KMS-11 (cell line): ENCODE measurements at regions not wholly inside any gene's neighbourhood (a gene's known extent, or its start where the extent isn't known, plus 50 kb on each side); places are given as distances from the start of the nearest gene placed in this dataset.

Experiments
- H2AFZ ChIP-seq: fragments of 200-600 bp; sonication (generic); 2 replicates; pipeline ENCODE4 v1.6.1; 2016; ENCODE audit warnings: antibody characterized with exemption, mixed run types, low read depth
- H3K27ac ChIP-seq: fragments of 200-600 bp; sonication (generic); 2 replicates; pipeline ENCODE4 v1.6.1; 2016; ENCODE audit warnings: mild to moderate bottlenecking, mixed run types
- H3K27me3 ChIP-seq: fragments of 200-600 bp; sonication (generic); 2 replicates; pipeline ENCODE4 v1.6.1; 2017; ENCODE audit warnings: mild to moderate bottlenecking, low read depth, mixed run types, moderate library complexity; ENCODE audit not compliant: insufficient read depth
- H3K36me3 ChIP-seq: fragments of 200-600 bp; sonication (generic); 2 replicates; pipeline ENCODE4 v1.6.1; 2017; ENCODE audit warnings: mild to moderate bottlenecking, mixed run types; ENCODE audit not compliant: insufficient read depth
- H3K4me1 ChIP-seq: fragments of 200-600 bp; sonication (generic); 2 replicates; pipeline ENCODE4 v1.6.1; 2016; ENCODE audit warnings: mild to moderate bottlenecking, low read depth, mixed run types; ENCODE audit not compliant: poor library complexity, severe bottlenecking
- H3K4me2 ChIP-seq: fragments of 200-600 bp; sonication (generic); 2 replicates; pipeline ENCODE4 v1.7.0; 2016; ENCODE audit warnings: mild to moderate bottlenecking, mixed run types
- H3K4me3 ChIP-seq: fragments of 200-600 bp; sonication (generic); IDR thresholded peaks from 2 replicates; pipeline ENCODE4 v1.6.1; 2017; ENCODE audit warnings: low read depth, low read length, mixed read lengths; ENCODE audit not compliant: insufficient read depth
- H3K79me2 ChIP-seq: fragments of 200-600 bp; sonication (generic); 2 replicates; pipeline ENCODE4 v1.6.1; 2016; ENCODE audit warnings: low read depth, mixed run types; ENCODE audit not compliant: insufficient read depth
- H3K9ac ChIP-seq: fragments of 200-600 bp; sonication (generic); 2 replicates; pipeline ENCODE4 v1.6.1; 2016; ENCODE audit warnings: mild to moderate bottlenecking, mixed run types
- H4K20me1 ChIP-seq: fragments of 200-600 bp; sonication (generic); 2 replicates; pipeline ENCODE4 v1.6.1; 2016; ENCODE audit warnings: mild to moderate bottlenecking, mixed run types; ENCODE audit not compliant: insufficient read depth
- TF ChIP-seq, protein P1 (sequence below): fragments of 200-600 bp; sonication (generic); conservative IDR thresholded peaks from 2 replicates; pipeline ENCODE4 v1.6.1; 2017; ENCODE audit warnings: low read depth, mild to moderate bottlenecking, antibody characterized with exemption, low read length, moderate library complexity, mixed read lengths

DNA sequence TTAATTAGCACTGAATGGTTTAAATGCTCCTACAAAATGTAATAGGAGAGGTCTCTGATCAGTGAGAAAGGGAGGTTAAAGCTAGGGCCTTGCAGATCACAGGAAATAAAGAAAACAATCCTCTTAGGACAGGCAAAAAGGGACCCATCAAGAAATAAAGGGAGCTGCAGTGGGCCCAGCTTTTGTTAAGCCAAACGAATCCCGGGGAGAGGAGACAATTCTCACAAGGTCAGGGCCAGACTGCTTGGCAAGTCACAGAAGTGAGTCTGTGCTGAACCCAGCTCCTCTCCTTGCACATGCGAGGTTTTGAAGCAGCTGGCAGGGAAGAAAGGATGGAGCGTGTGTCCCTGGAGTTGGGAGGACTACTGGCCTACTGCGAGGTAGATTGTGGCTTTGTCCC lies 285.8 kb downstream of the COG6 start:
- Histone ChIP-seq H3K36me3 (no peaks in the 10 kb centered on the region), H3K9ac (no peak overlapping the region), H4K20me1 (no peaks in the 10 kb centered on the region), H3K4me2 (no peak overlapping the region), H3K4me3 (no peak overlapping the region), H3K27me3 (no peaks in the 10 kb centered on the region), H3K27ac (no peak overlapping the region), H2AFZ (no peak overlapping the region), H3K79me2 (no peaks in the 10 kb centered on the region), H3K4me1 (no peaks in the 10 kb centered on the region)
- TF ChIP-seq, protein P1, sequence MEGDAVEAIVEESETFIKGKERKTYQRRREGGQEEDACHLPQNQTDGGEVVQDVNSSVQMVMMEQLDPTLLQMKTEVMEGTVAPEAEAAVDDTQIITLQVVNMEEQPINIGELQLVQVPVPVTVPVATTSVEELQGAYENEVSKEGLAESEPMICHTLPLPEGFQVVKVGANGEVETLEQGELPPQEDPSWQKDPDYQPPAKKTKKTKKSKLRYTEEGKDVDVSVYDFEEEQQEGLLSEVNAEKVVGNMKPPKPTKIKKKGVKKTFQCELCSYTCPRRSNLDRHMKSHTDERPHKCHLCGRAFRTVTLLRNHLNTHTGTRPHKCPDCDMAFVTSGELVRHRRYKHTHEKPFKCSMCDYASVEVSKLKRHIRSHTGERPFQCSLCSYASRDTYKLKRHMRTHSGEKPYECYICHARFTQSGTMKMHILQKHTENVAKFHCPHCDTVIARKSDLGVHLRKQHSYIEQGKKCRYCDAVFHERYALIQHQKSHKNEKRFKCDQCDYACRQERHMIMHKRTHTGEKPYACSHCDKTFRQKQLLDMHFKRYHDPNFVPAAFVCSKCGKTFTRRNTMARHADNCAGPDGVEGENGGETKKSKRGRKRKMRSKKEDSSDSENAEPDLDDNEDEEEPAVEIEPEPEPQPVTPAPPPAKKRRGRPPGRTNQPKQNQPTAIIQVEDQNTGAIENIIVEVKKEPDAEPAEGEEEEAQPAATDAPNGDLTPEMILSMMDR: no peak

DNA sequence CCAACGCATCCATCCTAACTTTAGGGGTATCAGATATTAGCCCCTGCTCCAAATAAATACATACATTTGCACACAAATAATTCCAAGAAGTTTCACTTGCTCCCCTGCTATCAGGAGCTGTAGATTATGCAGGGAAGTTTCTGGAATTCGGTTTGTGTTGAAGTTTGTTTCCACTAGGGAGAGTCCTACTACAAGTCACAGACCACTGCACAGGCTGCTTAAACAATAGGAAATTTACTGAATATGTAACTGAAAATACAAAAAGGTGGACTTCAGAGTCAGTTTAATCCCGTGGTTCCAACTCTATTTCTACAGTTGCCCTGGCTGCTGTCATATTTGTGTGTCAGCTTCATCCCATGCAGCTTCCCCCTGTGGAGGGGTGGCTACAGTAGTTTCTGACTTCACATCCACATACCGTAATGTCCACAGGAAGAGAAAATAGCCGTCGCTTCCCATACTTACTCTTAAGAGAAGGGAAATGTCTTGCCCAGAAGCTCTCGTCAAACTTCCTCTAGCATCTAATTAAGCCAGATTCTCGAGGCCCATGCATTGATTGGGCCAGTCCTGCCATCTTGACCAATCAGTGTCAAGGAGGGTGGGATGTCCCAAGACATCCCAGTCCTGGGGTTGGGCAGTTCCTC lies 286.6 kb downstream of the COG6 start:
- Histone ChIP-seq H3K4me3 (no peak overlapping the region), H3K27ac (no peak overlapping the region), H3K27me3 (no peaks in the 10 kb centered on the region), H3K4me2 (no peak overlapping the region), H4K20me1 (no peaks in the 10 kb centered on the region), H3K4me1 (no peaks in the 10 kb centered on the region), H3K79me2 (no peaks in the 10 kb centered on the region), H2AFZ (no peak overlapping the region), H3K36me3 (no peaks in the 10 kb centered on the region), H3K9ac (no peak overlapping the region)
- TF ChIP-seq, protein P1: no peak

DNA sequence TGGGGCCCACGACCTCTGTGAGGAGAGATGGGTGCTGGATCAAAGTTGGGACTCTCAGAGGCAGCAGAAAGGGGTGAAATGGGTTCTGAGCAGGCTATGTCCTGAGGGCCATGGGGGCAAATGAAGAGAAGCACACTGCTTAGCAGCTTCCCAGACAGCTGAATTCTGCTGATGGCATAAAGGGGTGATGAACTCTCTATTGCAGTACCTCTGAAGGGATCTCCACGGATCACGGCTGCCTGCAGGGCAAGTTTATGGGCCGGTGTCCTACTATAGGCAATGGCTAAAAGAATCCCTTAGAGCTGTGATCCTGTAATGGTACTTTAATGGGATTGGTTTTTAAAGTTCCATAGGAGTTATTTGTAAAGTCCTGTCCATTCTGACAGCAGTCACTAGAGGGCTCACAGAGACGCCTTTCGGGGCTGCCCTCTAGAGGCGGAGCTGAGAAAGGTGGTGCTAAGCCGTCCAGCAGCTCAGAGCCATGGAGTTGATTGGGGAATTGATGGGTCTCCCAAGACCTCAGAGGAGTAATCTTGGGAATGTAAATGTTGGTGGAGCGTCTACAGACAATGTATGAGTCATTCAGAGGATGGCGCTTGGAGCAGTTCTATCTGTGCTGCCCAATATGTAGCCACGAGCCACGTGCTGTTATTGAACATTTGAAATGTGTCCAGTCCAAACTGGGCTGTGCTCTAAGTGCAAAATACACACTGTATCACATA lies 287.3 kb downstream of the COG6 start:
- H3K4me2 ChIP-seq: no peak overlapping the region
- H2AFZ ChIP-seq: no peak overlapping the region
- no peaks in the 10 kb centered on the region for H3K79me2 ChIP-seq
- no peak overlapping the region for H3K9ac ChIP-seq
- no peaks in the 10 kb centered on the region for H3K27me3 ChIP-seq
- H3K4me1 ChIP-seq: no peaks in the 10 kb centered on the region
- no peaks in the 10 kb centered on the region for H4K20me1 ChIP-seq
- H3K36me3 ChIP-seq: no peaks in the 10 kb centered on the region
- no peak overlapping the region for H3K27ac ChIP-seq
- no peak overlapping the region for H3K4me3 ChIP-seq
- TF ChIP-seq, protein P1: peak; percentile 76

DNA sequence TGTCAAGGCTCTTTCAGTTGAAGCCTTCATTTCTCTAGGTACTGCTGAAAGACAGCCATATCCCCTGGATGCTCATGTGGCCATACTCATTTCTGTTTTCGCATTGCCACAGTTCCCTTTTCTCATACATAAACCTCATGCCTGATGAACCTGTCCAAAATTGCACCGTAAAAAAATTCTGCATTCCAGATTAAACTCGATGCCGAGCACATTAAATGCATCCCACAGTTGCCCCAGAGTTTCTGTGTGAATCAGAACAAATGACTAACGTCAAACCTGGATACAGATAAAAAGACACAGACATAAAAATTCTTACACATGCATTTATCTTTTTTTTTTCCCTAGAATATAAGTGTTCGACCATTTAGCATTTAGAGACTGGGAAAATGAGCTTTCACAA lies 288.2 kb downstream of the COG6 start:
- no peak overlapping the region for H2AFZ ChIP-seq
- no peak overlapping the region for H3K4me3 ChIP-seq
- H4K20me1 ChIP-seq: no peaks in the 10 kb centered on the region
- no peak overlapping the region for H3K4me2 ChIP-seq
- H3K79me2 ChIP-seq: no peaks in the 10 kb centered on the region
- no peaks in the 10 kb centered on the region for H3K36me3 ChIP-seq
- H3K27me3 ChIP-seq: no peaks in the 10 kb centered on the region
- no peaks in the 10 kb centered on the region for H3K4me1 ChIP-seq
- TF ChIP-seq, protein P1: no peak
- H3K27ac ChIP-seq: no peak overlapping the region
- H3K9ac ChIP-seq: no peak overlapping the region
